ENCODE measurements at regions not wholly inside any gene's neighbourhood (a gene's known extent, or its start where the extent isn't known, plus 50 kb on each side); places are given as distances from the start of the nearest gene placed in this dataset.

DNA sequence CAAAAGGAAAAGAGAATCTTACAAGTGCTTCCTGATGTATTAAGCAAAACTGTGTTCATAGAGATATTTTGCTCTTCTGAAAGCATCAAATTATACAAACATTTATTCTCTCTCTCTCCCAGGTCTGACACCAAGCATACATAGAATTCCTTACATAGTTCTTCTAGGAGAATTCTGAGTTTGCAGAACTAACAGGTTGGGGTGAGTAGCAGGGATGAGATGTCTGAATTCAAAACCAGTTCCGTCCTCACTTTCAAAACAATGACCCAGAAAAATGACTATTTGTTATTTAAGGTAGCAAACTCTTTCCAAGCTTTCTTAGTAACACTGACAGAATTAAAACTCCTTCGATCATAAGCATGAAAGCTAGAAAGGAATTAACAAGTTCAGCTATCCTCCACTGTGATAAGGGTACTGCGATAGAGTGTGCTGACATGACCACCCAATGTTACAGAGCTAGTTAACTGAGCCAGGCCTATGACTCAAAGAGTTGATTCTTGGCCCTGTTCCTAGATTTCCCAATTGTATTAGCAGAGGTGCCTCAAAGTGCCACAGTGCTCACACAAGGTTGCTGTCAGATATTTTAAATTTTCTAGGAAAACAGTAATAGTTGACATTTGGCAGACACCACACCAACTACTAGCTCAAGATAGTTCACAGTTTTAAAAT is 85.8 kb upstream of the SETBP1 start:
- H3K9ac ChIP-seq (ENCODE audit: low read length in 3 of 3) = no peak overlapping the region
- H3K27me3 ChIP-seq (ENCODE audit: control insufficient read depth, insufficient read depth, low read length) = no peaks in the 10 kb centered on the region
- H3K27ac ChIP-seq (ENCODE audit: low read depth in 2 of 2, low read length in 2 of 2) = no peak overlapping the region
- no peaks in the 10 kb centered on the region for H3K9me3 ChIP-seq (ENCODE audit: control insufficient read depth in 2 of 3, insufficient read depth in 1 of 3, low read length in 3 of 3)
- no peak for FAIRE-seq
- no peaks in the 10 kb centered on the region for H3K36me3 ChIP-seq (ENCODE audit: control insufficient read depth in 2 of 3, insufficient read depth in 3 of 3, low read length in 3 of 3)
- no peaks in the 10 kb centered on the region for H3K4me1 ChIP-seq (ENCODE audit: control insufficient read depth in 2 of 3, insufficient read depth in 2 of 3, low read depth in 1 of 3, low read length in 3 of 3)
- TF ChIP-seq, protein P1, sequence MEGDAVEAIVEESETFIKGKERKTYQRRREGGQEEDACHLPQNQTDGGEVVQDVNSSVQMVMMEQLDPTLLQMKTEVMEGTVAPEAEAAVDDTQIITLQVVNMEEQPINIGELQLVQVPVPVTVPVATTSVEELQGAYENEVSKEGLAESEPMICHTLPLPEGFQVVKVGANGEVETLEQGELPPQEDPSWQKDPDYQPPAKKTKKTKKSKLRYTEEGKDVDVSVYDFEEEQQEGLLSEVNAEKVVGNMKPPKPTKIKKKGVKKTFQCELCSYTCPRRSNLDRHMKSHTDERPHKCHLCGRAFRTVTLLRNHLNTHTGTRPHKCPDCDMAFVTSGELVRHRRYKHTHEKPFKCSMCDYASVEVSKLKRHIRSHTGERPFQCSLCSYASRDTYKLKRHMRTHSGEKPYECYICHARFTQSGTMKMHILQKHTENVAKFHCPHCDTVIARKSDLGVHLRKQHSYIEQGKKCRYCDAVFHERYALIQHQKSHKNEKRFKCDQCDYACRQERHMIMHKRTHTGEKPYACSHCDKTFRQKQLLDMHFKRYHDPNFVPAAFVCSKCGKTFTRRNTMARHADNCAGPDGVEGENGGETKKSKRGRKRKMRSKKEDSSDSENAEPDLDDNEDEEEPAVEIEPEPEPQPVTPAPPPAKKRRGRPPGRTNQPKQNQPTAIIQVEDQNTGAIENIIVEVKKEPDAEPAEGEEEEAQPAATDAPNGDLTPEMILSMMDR (IDR thresholded peaks at IDR 0.05; ENCODE audit: borderline replicate concordance, extremely low read depth, insufficient read depth) = no peak
- intact Hi-C loops (cut with DNase I) = no loop called here
- H3K4me3 ChIP-seq (ENCODE audit: low read length in 3 of 3) = no peak overlapping the region
- no peak for DNase-seq

DNA sequence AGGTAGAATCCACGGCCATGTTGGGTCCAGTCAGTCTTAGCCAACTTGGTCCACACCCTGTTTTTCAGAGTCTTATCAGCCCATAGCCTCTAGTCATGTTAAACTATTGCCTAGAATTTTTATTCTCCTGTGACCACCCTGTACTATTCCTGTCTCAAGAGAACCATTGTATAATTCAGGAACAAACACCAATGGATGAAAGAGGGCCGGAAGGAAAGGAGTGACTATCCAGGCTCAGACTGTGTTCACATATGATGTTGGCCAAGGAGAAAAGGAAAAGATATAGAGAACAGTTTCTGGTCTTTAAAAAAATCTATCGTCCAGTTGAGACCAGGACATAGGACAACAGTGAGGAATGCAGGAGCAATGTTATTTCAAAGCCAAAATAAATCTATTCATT is 82.9 kb upstream of the SETBP1 start:
- intact Hi-C loops (cut with DNase I) = no loop called here
- DNase-seq (no peak), FAIRE-seq (no peak)
- Histone ChIP-seq H3K27ac (ENCODE audit: low read depth in 2 of 2, low read length in 2 of 2) (no peak overlapping the region), H3K27me3 (ENCODE audit: control insufficient read depth, insufficient read depth, low read length) (no peaks in the 10 kb centered on the region), H3K9ac (ENCODE audit: low read length in 3 of 3) (no peak overlapping the region), H3K4me3 (ENCODE audit: low read length in 3 of 3) (no peak overlapping the region), H3K4me1 (ENCODE audit: control insufficient read depth in 2 of 3, insufficient read depth in 2 of 3, low read depth in 1 of 3, low read length in 3 of 3) (no peaks in the 10 kb centered on the region), H3K9me3 (ENCODE audit: control insufficient read depth in 2 of 3, insufficient read depth in 1 of 3, low read length in 3 of 3) (no peaks in the 10 kb centered on the region), H3K36me3 (ENCODE audit: control insufficient read depth in 2 of 3, insufficient read depth in 3 of 3, low read length in 3 of 3) (no peaks in the 10 kb centered on the region)
- TF ChIP-seq, protein P1 (IDR thresholded peaks at IDR 0.05; ENCODE audit: borderline replicate concordance, extremely low read depth, insufficient read depth) = no peak

DNA sequence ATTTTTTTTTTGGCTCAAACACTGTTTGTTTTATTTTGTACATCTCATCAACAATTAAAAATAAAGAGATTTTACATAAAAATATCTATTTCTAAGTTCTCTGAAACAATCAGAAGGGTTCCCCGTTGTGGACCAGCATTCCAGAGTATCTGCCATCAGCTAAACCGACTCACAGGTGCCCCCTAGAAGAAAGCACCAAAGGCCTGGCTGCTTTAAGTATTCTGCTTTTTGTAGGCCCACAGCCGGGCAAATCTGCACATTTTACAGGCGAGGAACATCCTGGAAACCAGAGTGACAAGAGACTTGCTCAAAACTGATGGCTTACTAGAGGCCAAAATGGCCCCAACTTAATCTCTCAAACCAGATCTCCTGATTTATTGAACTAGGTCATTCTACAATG is 82.2 kb upstream of the SETBP1 start:
- H3K27ac ChIP-seq (ENCODE audit: low read depth in 2 of 2, low read length in 2 of 2) = no peak overlapping the region
- no peak overlapping the region for H3K4me3 ChIP-seq (ENCODE audit: low read length in 3 of 3)
- H3K36me3 ChIP-seq (ENCODE audit: control insufficient read depth in 2 of 3, insufficient read depth in 3 of 3, low read length in 3 of 3) = no peaks in the 10 kb centered on the region
- FAIRE-seq = no peak
- intact Hi-C loops (cut with DNase I) = no loop called here
- no peak overlapping the region for H3K9ac ChIP-seq (ENCODE audit: low read length in 3 of 3)
- no peaks in the 10 kb centered on the region for H3K9me3 ChIP-seq (ENCODE audit: control insufficient read depth in 2 of 3, insufficient read depth in 1 of 3, low read length in 3 of 3)
- DNase-seq = no peak
- TF ChIP-seq, protein P1 (IDR thresholded peaks at IDR 0.05; ENCODE audit: borderline replicate concordance, extremely low read depth, insufficient read depth) = no peak
- H3K27me3 ChIP-seq (ENCODE audit: control insufficient read depth, insufficient read depth, low read length) = no peaks in the 10 kb centered on the region
- no peaks in the 10 kb centered on the region for H3K4me1 ChIP-seq (ENCODE audit: control insufficient read depth in 2 of 3, insufficient read depth in 2 of 3, low read depth in 1 of 3, low read length in 3 of 3)

DNA sequence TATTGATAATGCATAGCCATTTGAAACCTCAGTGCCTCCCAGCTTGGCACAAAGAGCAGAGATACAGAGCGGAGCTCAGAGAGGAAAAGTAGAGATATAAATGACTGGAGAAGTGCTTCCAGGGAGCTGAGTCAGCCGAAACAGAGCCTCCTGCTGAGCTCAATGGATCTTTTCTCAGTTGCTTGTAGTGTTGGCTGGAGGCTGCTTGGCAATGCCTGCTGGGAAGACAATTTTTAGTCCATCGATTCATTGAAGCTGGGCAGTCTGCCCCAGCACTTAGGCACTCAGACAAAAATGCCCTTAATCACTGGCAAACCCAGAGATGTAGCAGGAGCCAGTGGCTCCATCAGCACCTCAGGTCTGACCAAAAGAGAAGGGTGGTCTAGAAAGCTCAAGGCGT is 81.3 kb upstream of the SETBP1 start:
- FAIRE-seq (no peak), DNase-seq (no peak)
- Histone ChIP-seq H3K36me3 (ENCODE audit: control insufficient read depth in 2 of 3, insufficient read depth in 3 of 3, low read length in 3 of 3) (no peaks in the 10 kb centered on the region), H3K4me1 (ENCODE audit: control insufficient read depth in 2 of 3, insufficient read depth in 2 of 3, low read depth in 1 of 3, low read length in 3 of 3) (no peaks in the 10 kb centered on the region), H3K9me3 (ENCODE audit: control insufficient read depth in 2 of 3, insufficient read depth in 1 of 3, low read length in 3 of 3) (no peaks in the 10 kb centered on the region), H3K27me3 (ENCODE audit: control insufficient read depth, insufficient read depth, low read length) (no peaks in the 10 kb centered on the region), H3K27ac (ENCODE audit: low read depth in 2 of 2, low read length in 2 of 2) (no peak overlapping the region), H3K9ac (ENCODE audit: low read length in 3 of 3) (no peak overlapping the region), H3K4me3 (ENCODE audit: low read length in 3 of 3) (no peak overlapping the region)
- intact Hi-C loops (cut with DNase I) = no loop called here
- TF ChIP-seq, protein P1 (IDR thresholded peaks at IDR 0.05; ENCODE audit: borderline replicate concordance, extremely low read depth, insufficient read depth) = no peak

All from kidney (tissue), 13 donors.